IPS-15b (cell line): ENCODE measurements at regions not wholly inside any gene's neighbourhood (a gene's known extent, or its start where the extent isn't known, plus 50 kb on each side); places are given as distances from the start of the nearest gene placed in this dataset.

Experiments used
- H3K27me3 ChIP-seq: one replicate; pipeline ENCODE4 v1.6.1; 2013; ENCODE audit warnings: low read length; ENCODE audit not compliant: control insufficient read depth, insufficient read depth
- H3K36me3 ChIP-seq: one replicate; pipeline ENCODE4 v1.6.1; 2013; ENCODE audit warnings: low read length; ENCODE audit not compliant: control insufficient read depth, insufficient read depth
- H3K4me1 ChIP-seq: one replicate; pipeline ENCODE4 v1.6.1; 2013; ENCODE audit warnings: mild to moderate bottlenecking, low read length; ENCODE audit not compliant: control insufficient read depth, insufficient read depth
- H3K4me3 ChIP-seq: one replicate; pipeline ENCODE4 v1.5.1; 2013; ENCODE audit warnings: low read depth, low read length
- H3K9ac ChIP-seq: one replicate; pipeline ENCODE4 v1.6.1; 2013; ENCODE audit warnings: low read depth, mild to moderate bottlenecking, low read length
- H3K9me3 ChIP-seq: one replicate; pipeline ENCODE4 v1.6.1; 2013; ENCODE audit warnings: mild to moderate bottlenecking, low read length; ENCODE audit not compliant: control insufficient read depth, insufficient read depth

GRCh38 chr4:178553201-178553600 is 1111.0 kb upstream of the AGA start:
- Histone ChIP-seq H3K9ac (no peak overlapping the region), H3K27me3 (no peaks in the 10 kb centered on the region), H3K4me1 (no peaks in the 10 kb centered on the region), H3K4me3 (no peak overlapping the region), H3K9me3 (no peaks in the 10 kb centered on the region), H3K36me3 (no peaks in the 10 kb centered on the region)

- H3K4me3 ChIP-seq, result no peak overlapping the region
- no peaks in the 10 kb centered on the region for H3K9me3 ChIP-seq
- H3K4me1 ChIP-seq, result no peaks in the 10 kb centered on the region
These were observed 1112.1 kb upstream of the AGA start for GRCh38 chr4:178554352-178554751.

DNA sequence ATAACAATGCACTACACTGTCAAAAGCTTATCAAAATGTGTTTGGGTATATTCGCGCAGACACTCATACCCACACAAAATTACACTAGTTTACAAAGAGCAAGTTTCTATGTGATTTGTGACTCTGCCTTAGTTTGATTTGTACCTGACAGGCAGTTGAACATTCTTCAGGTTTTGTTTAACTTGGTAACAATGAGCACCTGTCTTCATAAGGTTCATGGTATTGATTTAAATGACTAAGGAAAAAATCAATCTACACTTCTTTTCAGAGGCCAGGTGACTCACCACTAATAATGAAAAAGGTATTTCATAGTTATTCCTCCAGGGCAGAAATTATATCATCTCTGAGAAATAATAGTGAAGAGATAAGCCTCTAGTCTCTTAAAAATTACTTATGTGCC is 1114.6 kb upstream of the AGA start:
- H3K4me1 ChIP-seq, result no peaks in the 10 kb centered on the region
- H3K36me3 ChIP-seq, result no peaks in the 10 kb centered on the region
- no peaks in the 10 kb centered on the region for H3K9me3 ChIP-seq
- no peak overlapping the region for H3K9ac ChIP-seq
- no peaks in the 10 kb centered on the region for H3K27me3 ChIP-seq
- H3K4me3 ChIP-seq, result no peak overlapping the region

More at GRCh38 chr4:178554352-178554751, 1112.1 kb upstream of the AGA start:
- Histone ChIP-seq H3K27me3 (no peaks in the 10 kb centered on the region), H3K36me3 (no peaks in the 10 kb centered on the region), H3K9ac (no peak overlapping the region)

DNA sequence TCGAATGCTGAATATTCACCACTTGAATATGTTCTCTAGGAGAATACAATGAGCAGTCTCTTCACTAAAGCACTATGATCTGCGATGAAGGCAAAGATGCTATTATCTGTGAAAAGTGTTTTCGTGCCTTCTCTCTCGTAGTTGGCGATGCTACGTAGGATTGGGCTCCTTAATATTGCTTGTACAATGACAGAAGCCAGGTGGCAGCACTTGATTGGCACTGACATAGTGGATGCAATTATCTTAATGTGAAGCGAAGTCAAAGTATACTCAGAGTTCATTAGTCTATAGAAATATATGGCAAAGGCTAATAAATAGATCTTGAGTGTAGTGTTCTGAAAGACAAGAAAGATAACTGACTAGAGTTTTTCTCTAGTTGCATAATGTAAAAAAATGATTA is 1135.7 kb upstream of the AGA start:
- H3K4me3 ChIP-seq, result no peak overlapping the region
- no peaks in the 10 kb centered on the region for H3K4me1 ChIP-seq
- no peaks in the 10 kb centered on the region for H3K9me3 ChIP-seq
- H3K36me3 ChIP-seq, result no peaks in the 10 kb centered on the region
- H3K27me3 ChIP-seq, result no peaks in the 10 kb centered on the region
- H3K9ac ChIP-seq, result no peak overlapping the region

DNA sequence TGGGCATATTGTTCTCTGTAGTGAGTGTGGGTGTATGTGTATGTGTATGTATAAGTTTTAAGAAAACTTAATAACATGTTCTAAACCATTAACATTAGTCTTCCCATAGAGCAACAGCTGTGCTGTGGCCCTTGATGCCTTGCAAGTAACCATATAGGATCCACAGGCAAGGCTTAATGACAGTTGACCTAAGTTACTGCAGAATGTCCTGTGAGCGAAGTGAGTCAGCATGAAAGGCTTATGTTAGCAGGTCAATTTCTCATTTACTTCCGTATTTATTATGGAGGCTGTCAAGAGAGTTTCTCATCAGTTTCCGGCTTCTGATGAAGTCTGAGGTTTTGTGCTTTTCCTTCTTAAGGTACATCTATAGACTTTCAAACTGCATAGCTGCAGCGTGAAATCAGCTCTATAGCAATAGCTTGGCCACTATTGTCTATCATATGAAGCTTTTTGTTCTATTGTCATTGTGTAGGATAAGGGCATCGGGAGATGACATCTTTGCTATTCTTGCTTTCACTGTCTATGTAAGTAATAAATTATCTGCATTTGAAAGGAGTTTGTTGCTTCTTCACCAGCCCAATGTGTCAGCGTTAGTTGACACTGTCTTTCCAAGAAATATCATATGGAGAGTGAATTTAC is 1153.4 kb upstream of the AGA start:
- Histone ChIP-seq H3K36me3 (no peaks in the 10 kb centered on the region), H3K4me1 (no peaks in the 10 kb centered on the region), H3K9ac (no peak overlapping the region), H3K27me3 (no peaks in the 10 kb centered on the region), H3K9me3 (peaks cover 2% of the 10 kb centered on the region), H3K4me3 (no peak overlapping the region)

- Histone ChIP-seq H3K27me3 (no peaks in the 10 kb centered on the region), H3K36me3 (no peaks in the 10 kb centered on the region), H3K9me3 (peaks cover 2% of the 10 kb centered on the region), H3K9ac (no peak overlapping the region), H3K4me1 (no peaks in the 10 kb centered on the region), H3K4me3 (no peak overlapping the region)
These were observed 1156.4 kb upstream of the AGA start for GRCh38 chr4:178598672-178599071.

- H3K9me3 ChIP-seq, result peaks cover 2% of the 10 kb centered on the region
- no peaks in the 10 kb centered on the region for H3K4me1 ChIP-seq
- no peaks in the 10 kb centered on the region for H3K27me3 ChIP-seq
- H3K36me3 ChIP-seq, result no peaks in the 10 kb centered on the region
- no peak overlapping the region for H3K4me3 ChIP-seq
- no peak overlapping the region for H3K9ac ChIP-seq
These were observed 1157.3 kb upstream of the AGA start for GRCh38 chr4:178599521-178599920.

- no peak overlapping the region for H3K4me3 ChIP-seq
- H3K36me3 ChIP-seq, result no peaks in the 10 kb centered on the region
- no peaks in the 10 kb centered on the region for H3K4me1 ChIP-seq
- no peaks in the 10 kb centered on the region for H3K27me3 ChIP-seq
- H3K9ac ChIP-seq, result no peak overlapping the region
- H3K9me3 ChIP-seq, result peaks cover 2% of the 10 kb centered on the region
These were observed 1160.6 kb upstream of the AGA start for GRCh38 chr4:178602833-178603232.

- no peaks in the 10 kb centered on the region for H3K9me3 ChIP-seq
- no peaks in the 10 kb centered on the region for H3K27me3 ChIP-seq
- H3K4me1 ChIP-seq, result no peaks in the 10 kb centered on the region
- H3K36me3 ChIP-seq, result no peaks in the 10 kb centered on the region
- H3K4me3 ChIP-seq, result no peak overlapping the region
- H3K9ac ChIP-seq, result no peak overlapping the region
These were observed 1168.8 kb upstream of the AGA start for GRCh38 chr4:178611062-178611461.

DNA sequence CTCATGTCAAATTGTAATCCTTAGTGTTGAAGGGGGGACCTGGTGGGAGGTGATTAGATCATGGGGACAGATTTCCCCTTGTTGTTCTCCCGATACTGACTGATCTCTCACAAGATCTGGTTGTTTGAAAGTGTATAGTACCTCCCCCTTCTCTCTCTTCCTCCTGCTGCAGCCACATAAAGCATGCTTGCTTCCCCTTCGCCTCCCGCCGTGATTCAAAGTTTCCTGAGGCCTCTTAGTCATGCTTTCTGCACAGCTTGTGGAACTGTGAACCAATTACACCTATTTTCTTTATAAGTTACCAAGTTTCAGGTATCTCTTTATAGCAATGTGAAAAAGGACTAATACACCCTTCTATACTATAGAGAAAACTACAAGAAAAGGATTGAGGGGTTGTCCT is 1170.5 kb upstream of the AGA start:
- Histone ChIP-seq H3K36me3 (no peaks in the 10 kb centered on the region), H3K9me3 (no peaks in the 10 kb centered on the region), H3K27me3 (no peaks in the 10 kb centered on the region), H3K4me3 (no peak overlapping the region), H3K9ac (no peak overlapping the region), H3K4me1 (no peaks in the 10 kb centered on the region)

DNA sequence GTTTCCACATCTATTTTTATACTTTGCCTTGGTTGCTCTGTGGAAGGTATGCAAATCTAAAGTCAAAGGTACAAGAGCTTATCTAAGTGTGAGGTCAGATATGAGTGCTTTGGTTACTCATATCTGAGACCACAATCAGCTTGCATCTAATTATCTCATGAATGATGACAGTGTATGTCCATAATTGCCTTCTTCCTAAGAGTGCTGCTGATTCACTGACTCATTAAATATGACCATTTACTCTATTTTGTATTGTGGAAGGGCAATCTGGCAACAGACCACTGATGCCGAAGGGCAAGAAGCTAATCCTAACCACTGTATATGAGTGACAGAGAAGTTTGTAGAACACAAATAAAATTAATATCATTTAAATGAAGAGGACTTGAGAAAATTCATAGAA is 1190.2 kb upstream of the AGA start:
- Histone ChIP-seq H3K9me3 (no peaks in the 10 kb centered on the region), H3K27me3 (no peaks in the 10 kb centered on the region), H3K4me3 (no peak overlapping the region), H3K9ac (no peak overlapping the region), H3K4me1 (no peaks in the 10 kb centered on the region), H3K36me3 (no peaks in the 10 kb centered on the region)

DNA sequence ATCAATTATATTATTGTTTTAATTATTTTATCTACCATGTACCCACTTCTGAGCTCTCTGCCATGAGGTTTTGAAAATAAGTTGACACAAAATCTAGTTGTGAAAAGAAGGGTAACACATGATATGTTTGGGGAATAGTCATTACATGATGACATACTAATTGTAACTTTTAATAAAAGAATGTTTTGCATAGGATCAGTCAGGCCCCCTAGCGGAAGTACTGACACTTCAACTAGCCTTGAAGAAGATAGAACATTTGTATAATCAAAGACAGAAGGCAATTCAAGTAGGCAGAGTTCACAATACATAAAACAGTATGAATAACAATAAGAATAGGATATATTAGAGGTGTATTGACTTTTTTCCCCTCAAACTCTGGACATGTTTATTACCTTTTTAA is 1191.0 kb upstream of the AGA start:
- Histone ChIP-seq H3K4me3 (no peak overlapping the region), H3K9ac (no peak overlapping the region), H3K9me3 (no peaks in the 10 kb centered on the region)

More for the DNA sequence above, 1191.0 kb upstream of the AGA start:
- Histone ChIP-seq H3K27me3 (no peaks in the 10 kb centered on the region), H3K36me3 (no peaks in the 10 kb centered on the region), H3K4me1 (no peaks in the 10 kb centered on the region)
